ENCODE measurements at regions not wholly inside any gene's neighbourhood (a gene's known extent, or its start where the extent isn't known, plus 50 kb on each side); places are given as distances from the start of the nearest gene placed in this dataset.

- no peaks in the 10 kb centered on the region for H3K36me3 ChIP-seq (ENCODE audit: low read depth)
- no peaks in the 10 kb centered on the region for H3K4me1 ChIP-seq (ENCODE audit: low read depth)
- H3K9me3 ChIP-seq = no peaks in the 10 kb centered on the region
- no peak overlapping the region for H3K4me3 ChIP-seq
- intact Hi-C loops (cut with DNase I, micrococcal nuclease) = no loop called here
- no peak for ATAC-seq
- no peak for TF ChIP-seq CTCF (IDR thresholded peaks at IDR 0.05)
- no peak for DNase-seq
Observed at GRCh38 chr9:88750832-88751360, 215.9 kb downstream of the NXNL2 start.

GRCh38 chr9:88751781-88752180, 216.8 kb downstream of the NXNL2 start:
- no peak for TF ChIP-seq CTCF (IDR thresholded peaks at IDR 0.05)
- H3K36me3 ChIP-seq (ENCODE audit: low read depth) = no peaks in the 10 kb centered on the region
- ATAC-seq = no peak
- H3K4me3 ChIP-seq = no peak overlapping the region
- no peaks in the 10 kb centered on the region for H3K4me1 ChIP-seq (ENCODE audit: low read depth)
- H3K9me3 ChIP-seq = no peaks in the 10 kb centered on the region
- no peak for DNase-seq
- intact Hi-C loops (cut with DNase I, micrococcal nuclease) = no loop called here

- no peak for TF ChIP-seq CTCF (IDR thresholded peaks at IDR 0.05)
- Histone ChIP-seq H3K9me3 (no peaks in the 10 kb centered on the region), H3K36me3 (ENCODE audit: low read depth) (no peaks in the 10 kb centered on the region), H3K4me1 (ENCODE audit: low read depth) (no peaks in the 10 kb centered on the region), H3K4me3 (no peak overlapping the region)
- intact Hi-C loops (cut with DNase I, micrococcal nuclease) = no loop called here
- ATAC-seq (peak; percentile 25), DNase-seq (no peak)
Observed at GRCh38 chr9:88753691-88754367, 218.9 kb downstream of the NXNL2 start.

GRCh38 chr9:88754452-88754851, 219.5 kb downstream of the NXNL2 start:
- no peak overlapping the region for H3K4me3 ChIP-seq
- DNase-seq (no peak), ATAC-seq (no peak)
- no peak for TF ChIP-seq CTCF (IDR thresholded peaks at IDR 0.05)
- H3K4me1 ChIP-seq (ENCODE audit: low read depth) = no peaks in the 10 kb centered on the region
- no peaks in the 10 kb centered on the region for H3K36me3 ChIP-seq (ENCODE audit: low read depth)
- intact Hi-C loops (cut with DNase I, micrococcal nuclease) = no loop called here
- H3K9me3 ChIP-seq = no peaks in the 10 kb centered on the region

GRCh38 chr9:88754886-88755285, 219.9 kb downstream of the NXNL2 start:
- no peak for TF ChIP-seq CTCF (IDR thresholded peaks at IDR 0.05)
- ATAC-seq (no peak), DNase-seq (no peak)
- Histone ChIP-seq H3K4me1 (ENCODE audit: low read depth) (no peaks in the 10 kb centered on the region), H3K4me3 (no peak overlapping the region), H3K9me3 (no peaks in the 10 kb centered on the region), H3K36me3 (ENCODE audit: low read depth) (no peaks in the 10 kb centered on the region)
- intact Hi-C loops (cut with DNase I, micrococcal nuclease) = no loop called here

Measured in mucosa of descending colon (tissue), 3 donors.